M059J (cell line): ENCODE measurements at regions not wholly inside any gene's neighbourhood (a gene's known extent, or its start where the extent isn't known, plus 50 kb on each side); places are given as distances from the start of the nearest gene placed in this dataset.
"Not testable (repeated sequence)": the region's sequence is repeated elsewhere in the genome, so short reads cannot be mapped to it uniquely, and the experiment has no call there.

Experiments used
- DNase-seq: peaks from one replicate; pipeline ENCODE4 v3.0.0-alpha.2; 2012; ENCODE audit warnings: low read depth

DNA sequence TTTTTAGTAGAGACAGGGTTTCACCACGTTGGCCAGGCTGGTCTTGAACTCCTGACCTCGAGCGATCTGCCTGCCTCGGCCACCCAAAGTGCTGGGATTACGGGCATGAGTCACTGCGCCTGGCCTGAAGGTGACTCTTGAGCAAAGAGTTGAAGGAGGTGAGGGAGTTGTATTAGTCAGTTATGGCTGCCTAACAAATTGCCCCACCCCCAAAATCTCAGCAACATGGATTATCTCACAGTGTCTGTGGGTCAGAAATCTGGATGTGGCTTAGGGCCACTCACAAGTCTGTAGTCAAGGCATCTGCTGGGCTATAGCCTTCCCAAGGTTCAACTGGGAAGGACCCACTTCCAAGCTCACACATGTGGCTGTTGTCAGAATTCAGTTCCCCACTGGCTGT lies 52.8 kb upstream of the ADGRE5 start:
- no peak for DNase-seq

DNA sequence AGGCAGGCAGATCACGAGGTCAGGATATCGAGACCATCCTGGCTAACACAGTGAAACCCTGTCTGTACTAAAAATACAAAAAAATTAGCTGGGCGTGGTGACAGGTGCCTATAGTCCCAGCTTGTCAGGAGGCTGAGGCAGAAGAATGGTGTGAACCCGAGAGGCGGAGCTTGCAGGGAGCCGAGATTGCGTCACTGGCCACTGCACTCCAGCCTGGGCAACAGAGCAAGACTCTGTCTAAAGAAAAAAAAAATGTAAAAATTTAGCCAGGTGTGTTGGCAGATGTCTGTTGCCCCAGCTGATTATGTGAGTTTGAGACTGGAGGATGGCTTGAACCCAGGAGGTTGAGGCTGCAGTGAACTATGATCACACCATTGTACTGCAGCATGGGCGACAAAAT lies 54.2 kb upstream of the ADGRE5 start:
- DNase-seq = not testable (repeated sequence)

GRCh38 chr19:14325863-14326262 lies 55.4 kb upstream of the ADGRE5 start:
- peak; percentile 29 for DNase-seq

GRCh38 chr19:14325134-14325533 lies 56.1 kb upstream of the ADGRE5 start:
- DNase-seq = no peak

GRCh38 chr19:14322889-14323463 lies 58.3 kb upstream of the ADGRE5 start:
- no peak for DNase-seq

DNA sequence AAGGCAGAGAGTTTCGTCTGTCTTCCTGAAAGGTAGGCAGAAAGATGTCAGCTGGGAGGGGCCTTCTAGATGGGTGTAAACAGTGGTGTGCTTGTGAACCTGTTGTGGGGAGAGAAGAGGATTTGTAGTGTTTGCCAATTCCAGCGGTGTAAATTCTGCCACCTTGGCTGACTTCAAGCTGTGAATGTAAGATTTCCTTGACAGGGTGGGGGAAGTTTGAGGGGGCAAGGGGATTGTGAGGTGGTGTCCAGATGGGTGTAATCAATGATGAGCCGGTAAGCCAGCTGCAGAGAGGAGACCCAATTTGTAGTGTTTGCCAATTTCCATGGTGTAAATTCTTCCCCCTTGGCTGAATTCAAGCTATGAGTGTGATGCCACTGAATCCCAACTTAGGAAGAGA lies 61.0 kb upstream of the ADGRE5 start:
- no peak for DNase-seq

DNA sequence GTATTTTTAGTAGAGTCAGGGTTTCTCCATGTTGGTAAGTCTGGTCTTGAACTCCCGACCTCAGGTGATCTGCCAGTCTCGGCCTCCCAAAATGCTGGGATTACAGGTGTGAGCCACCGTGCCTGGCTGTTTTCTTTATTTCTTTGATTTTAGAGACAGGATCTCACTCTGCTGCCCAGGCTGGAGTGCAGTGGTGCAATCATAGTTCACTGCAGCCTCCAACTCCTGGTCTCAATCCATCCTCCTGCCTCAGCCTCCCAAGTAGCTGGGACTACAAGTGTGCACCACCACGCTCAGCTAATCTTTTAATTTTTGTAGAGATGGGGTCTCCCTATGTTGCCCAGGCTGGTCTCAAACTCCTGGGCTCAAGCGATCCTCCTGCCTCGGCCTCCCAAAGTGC lies 61.5 kb upstream of the ADGRE5 start:
- not testable (repeated sequence) for DNase-seq

- DNase-seq = no peak
Observed at GRCh38 chr19:14318873-14319272, 62.4 kb upstream of the ADGRE5 start.

DNA sequence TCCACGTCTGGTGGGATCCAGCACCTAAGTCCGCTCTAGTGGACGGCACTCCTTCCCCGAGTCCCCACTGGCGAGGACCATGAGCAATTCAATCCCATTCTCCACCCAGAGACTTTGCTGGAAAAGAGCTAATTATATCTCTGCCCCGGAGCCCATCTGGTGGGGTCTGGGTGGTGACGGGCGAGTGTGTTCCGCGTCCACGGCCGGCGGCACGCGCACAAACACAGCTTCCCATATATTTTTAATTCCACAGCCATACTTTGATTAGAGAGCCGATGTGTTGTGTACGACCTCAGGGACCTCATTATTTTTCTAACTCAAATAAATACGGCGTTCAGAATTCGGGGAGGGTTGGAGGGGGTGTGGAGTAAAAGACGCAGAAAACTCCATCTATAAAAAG lies 64.1 kb upstream of the ADGRE5 start:
- no peak for DNase-seq

DNA sequence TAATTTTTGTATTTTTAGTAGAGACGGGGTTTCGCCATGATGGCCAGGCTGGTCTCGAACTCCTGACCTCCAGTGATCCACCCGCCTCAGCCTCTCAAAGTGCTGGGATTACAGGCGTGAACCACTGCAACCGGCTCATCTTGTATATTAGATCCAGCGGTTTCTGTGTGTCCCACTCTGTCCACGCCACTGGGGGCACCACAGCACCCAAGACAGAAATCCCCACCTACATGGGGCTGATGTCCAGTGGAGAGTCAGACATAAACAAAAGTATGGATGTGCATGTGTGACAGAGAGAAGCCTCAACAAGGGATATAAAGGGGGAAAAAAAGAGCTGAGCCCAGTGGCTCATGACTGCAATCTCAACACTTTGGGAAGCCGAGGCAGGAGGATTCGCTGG lies 65.8 kb upstream of the ADGRE5 start:
- no peak for DNase-seq

DNA sequence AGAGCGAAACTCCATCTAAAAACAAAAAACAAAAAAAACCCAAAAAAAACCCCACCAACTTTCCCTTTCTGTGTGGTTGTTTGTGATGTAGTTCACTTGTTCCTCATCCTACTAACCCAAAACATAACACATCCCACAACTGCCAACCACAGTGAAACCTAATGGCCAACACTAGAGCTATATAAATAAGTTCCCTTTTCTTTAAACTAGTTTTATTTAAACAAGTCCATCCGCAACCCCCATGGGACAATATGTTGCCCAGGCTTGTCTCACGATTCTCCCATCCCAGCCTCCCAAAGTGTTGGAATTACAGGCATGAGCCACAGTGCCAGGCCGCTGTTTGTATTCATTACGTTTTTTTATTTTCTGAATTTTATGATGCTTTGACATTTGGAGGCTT lies 71.2 kb upstream of the ADGRE5 start:
- DNase-seq = no peak

GRCh38 chr19:14305706-14306105 lies 75.5 kb upstream of the ADGRE5 start:
- DNase-seq = no peak

DNA sequence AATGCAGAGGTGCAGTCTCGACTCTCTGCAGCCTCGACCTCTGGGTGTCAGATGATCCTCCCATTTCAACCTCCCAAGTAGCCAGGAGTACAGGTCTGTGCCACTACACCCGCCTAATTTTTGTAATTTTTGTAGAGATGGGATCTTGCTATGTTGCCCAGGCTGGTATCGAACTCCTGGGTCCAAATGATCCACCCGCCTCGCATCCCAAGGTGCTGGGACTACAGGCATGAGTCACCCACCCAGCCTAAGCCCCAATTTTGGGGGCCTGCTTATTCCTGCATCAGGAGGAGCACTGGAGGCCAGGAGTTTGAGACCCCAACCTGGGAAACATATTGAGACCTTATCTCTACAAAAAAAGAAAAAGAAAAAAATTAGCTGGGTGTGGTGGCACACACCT lies 80.1 kb upstream of the ADGRE5 start:
- no peak for DNase-seq

DNA sequence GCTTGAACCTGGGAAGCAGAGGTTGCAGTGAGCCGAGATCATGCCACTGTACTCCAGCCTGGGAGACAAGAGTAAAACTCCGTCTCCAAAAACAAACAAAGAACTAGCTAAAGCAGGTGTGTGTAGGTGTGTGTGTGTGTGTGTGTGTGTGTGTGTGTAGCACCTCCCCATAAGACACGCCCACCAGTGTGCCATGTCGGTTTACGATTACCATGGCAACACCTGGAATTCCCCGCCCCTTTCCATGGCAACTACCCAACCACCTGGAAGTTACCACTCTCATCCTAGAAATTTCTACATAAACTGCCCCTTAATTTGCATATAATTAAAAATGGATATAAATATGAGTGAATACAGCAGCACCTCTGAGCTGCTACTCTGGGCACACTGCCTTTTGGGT lies 80.9 kb upstream of the ADGRE5 start:
- DNase-seq = peak; percentile 15

DNA sequence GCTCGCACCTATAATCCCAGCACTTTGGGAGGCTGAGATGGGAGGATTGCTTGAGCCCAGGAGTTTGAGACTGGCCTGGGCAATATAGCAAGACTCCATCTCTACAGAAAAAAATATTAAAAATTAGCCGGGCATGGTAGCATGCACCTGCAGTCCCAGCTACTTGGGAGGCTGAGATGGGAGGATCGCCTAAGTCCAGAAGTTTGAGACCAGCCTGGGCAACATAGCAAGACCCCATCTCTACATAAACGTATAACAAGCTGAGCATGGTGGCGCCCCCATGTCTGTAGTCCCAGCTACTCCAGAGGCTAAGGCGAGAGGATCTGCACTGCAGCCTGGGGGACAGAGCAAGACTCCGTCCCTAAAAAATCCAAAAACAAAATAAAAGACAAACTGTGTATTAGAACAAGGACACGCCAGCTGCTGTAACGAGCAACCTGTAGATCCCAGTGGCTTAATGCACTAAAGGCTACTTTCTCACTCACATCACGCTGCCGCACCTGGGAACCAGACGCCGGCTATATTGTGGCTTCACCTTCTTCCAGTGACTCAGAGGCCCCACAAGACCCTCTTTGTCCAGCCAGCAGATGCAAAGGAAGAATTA lies 81.9 kb upstream of the ADGRE5 start:
- not testable (repeated sequence) for DNase-seq

DNA sequence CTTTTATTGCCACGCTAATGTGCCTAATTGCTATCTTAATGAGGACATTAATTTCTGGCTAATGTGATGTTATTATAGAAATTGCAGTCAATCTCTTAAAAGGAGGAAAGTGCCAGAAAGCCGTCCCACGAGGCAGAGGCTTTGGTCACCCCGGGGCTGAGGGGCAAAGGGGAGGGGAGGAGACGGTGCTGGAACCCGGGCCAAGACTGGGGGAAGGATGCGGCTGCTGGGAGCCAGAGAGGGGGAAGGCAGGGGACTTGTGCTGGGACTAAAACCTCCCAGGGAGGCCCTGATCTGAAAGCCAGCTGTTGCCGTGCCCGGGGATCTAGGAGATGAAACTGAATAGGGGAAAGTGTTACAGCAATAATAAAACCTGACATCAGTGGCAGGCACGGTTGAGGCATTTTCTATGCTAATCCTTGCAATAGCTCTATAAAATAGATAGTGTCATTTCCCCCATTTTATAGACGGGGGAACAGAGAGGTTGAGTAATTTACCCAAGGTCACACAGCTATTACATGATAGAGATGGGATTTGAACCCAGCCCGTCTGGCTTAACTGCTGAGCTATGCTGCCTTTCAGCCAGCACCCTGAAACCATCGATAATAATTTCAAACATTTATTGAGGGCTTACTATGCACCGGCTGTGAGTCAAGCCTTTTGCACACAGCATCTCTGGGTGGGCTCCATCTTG lies 83.2 kb upstream of the ADGRE5 start:
- DNase-seq = not testable (repeated sequence)

GRCh38 chr19:14294974-14295373 lies 86.3 kb upstream of the ADGRE5 start:
- DNase-seq = peak; percentile 15

DNA sequence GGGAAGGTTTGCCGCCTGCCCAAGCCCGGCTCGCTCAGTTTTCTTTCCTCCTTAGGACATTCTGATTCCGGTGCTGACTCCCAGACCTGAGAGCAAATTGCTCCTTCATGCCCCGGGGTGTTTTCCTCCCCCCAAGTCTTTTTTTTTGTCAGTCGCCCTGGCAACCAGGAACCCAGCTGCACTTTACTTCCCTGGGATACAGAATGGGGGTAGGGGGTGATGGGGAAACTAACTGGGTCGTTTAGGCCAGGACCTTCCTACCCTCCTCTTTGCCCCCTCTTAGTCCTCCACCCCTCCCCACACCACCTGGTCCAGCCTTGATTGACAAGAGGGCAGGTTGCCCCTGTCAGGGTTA lies 87.5 kb upstream of the ADGRE5 start:
- not testable (repeated sequence) for DNase-seq

- not testable (repeated sequence) for DNase-seq
Observed at GRCh38 chr19:14293101-14293815, 87.3 kb upstream of the ADGRL1 start.

DNA sequence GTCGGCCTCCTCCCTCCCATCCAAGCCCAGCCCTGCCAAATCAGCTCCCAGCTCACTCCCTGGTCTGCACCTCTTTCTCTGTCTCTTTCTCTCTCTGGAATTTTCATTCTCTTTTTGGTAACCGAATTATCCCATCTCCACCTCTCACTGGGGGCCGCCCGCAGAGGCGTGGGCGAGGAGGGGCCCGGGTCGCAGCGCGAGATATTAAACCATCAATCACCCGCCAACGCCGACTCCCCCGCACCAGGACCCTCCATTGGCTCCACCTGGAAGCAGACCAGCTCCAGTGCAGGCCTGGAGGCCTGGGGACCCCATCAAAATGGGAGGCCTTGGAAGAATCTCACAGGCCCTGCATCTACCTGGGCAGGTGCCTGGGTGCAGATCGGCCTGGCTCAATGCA lies 83.8 kb upstream of the ADGRL1 start:
- not testable (repeated sequence) for DNase-seq

DNA sequence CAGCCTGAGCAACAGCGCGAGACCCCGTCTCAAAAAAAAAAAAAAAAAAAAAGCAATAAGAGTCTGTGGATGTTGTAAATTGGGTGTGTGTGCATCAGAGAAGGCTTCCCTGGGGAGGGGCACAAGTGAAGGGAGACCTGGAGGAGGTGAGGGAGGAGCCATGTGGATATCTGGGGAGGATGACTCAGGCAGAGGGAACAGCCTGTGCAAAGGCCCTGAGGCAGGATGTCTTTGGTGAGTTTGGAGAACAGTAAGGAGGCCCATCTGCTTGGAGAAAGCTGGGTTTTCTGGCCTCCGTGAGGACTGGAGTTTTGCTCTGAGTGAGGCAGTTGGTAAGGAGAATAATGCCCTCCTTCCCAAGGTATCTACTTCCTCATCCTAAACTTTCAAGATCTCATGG lies 81.9 kb upstream of the ADGRL1 start:
- not testable (repeated sequence) for DNase-seq

GRCh38 chr19:14286594-14286993 lies 80.6 kb upstream of the ADGRL1 start:
- DNase-seq = peak; percentile 12

DNA sequence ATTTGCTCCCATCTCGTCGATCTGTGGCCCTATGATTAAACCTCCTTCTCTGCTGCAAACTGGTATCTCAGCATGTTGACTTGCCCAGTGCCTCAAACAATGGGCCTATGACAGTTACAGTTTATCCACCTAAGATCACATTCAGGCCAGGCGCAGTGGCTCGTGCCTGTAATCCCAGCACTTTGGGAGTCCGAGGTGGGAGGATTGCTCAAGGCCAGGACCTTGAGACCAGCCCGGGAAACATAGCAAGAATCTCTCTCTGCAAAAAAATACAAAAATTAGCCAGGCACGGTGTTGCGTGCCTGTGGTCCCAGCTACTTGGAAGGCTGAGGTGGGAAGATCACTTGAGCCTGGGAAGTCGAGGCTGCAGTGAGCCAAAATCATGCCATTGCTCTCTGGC lies 79.8 kb upstream of the ADGRL1 start:
- not testable (repeated sequence) for DNase-seq
